ENCODE measurements at regions not wholly inside any gene's neighbourhood (a gene's known extent, or its start where the extent isn't known, plus 50 kb on each side); places are given as distances from the start of the nearest gene placed in this dataset.

- Mint-ChIP-seq H3K4me3 (ENCODE audit: unreplicated experiment) (no peak overlapping the region), H3K9me3 (ENCODE audit: unreplicated experiment) (peaks cover 7% of the 10 kb centered on the region), H3K27me3 (ENCODE audit: unreplicated experiment) (no peaks in the 10 kb centered on the region), H3K27ac (ENCODE audit: unreplicated experiment) (no peak overlapping the region), H3K36me3 (ENCODE audit: unreplicated experiment) (peaks cover 19% of the 10 kb centered on the region), H3K4me1 (ENCODE audit: low read depth, unreplicated experiment) (no peaks in the 10 kb centered on the region)
- no peak for DNase-seq
- no peak for TF ChIP-seq CTCF (IDR thresholded peaks at IDR 0.05; ENCODE audit: partially characterized antibody, unreplicated experiment)
These were observed 60.6 kb upstream of the SYK start for GRCh38 chr9:90741036-90741435.

- H3K27me3 Mint-ChIP-seq (ENCODE audit: unreplicated experiment), result no peaks in the 10 kb centered on the region
- H3K27ac Mint-ChIP-seq (ENCODE audit: unreplicated experiment), result no peak overlapping the region
- H3K9me3 Mint-ChIP-seq (ENCODE audit: unreplicated experiment), result peaks cover 4% of the 10 kb centered on the region
- peaks cover 19% of the 10 kb centered on the region for H3K36me3 Mint-ChIP-seq (ENCODE audit: unreplicated experiment)
- H3K4me1 Mint-ChIP-seq (ENCODE audit: low read depth, unreplicated experiment), result no peaks in the 10 kb centered on the region
- no peak for DNase-seq
- no peak overlapping the region for H3K4me3 Mint-ChIP-seq (ENCODE audit: unreplicated experiment)
- TF ChIP-seq CTCF (IDR thresholded peaks at IDR 0.05; ENCODE audit: partially characterized antibody, unreplicated experiment), result no peak
These were observed 63.9 kb upstream of the SYK start for GRCh38 chr9:90737742-90738141.

GRCh38 chr9:90735952-90736351 lies 65.7 kb upstream of the SYK start:
- Mint-ChIP-seq H3K27ac (ENCODE audit: unreplicated experiment) (no peak overlapping the region), H3K27me3 (ENCODE audit: unreplicated experiment) (no peaks in the 10 kb centered on the region), H3K4me3 (ENCODE audit: unreplicated experiment) (no peak overlapping the region), H3K4me1 (ENCODE audit: low read depth, unreplicated experiment) (no peaks in the 10 kb centered on the region), H3K36me3 (ENCODE audit: unreplicated experiment) (peaks cover 16% of the 10 kb centered on the region), H3K9me3 (ENCODE audit: unreplicated experiment) (peaks cover 4% of the 10 kb centered on the region)
- no peak for TF ChIP-seq CTCF (IDR thresholded peaks at IDR 0.05; ENCODE audit: partially characterized antibody, unreplicated experiment)
- no peak for DNase-seq

GRCh38 chr9:90734631-90735030 lies 67.0 kb upstream of the SYK start:
- Mint-ChIP-seq H3K4me1 (ENCODE audit: low read depth, unreplicated experiment) (no peaks in the 10 kb centered on the region), H3K4me3 (ENCODE audit: unreplicated experiment) (no peak overlapping the region), H3K36me3 (ENCODE audit: unreplicated experiment) (peaks cover 13% of the 10 kb centered on the region), H3K9me3 (ENCODE audit: unreplicated experiment) (peaks cover 4% of the 10 kb centered on the region), H3K27me3 (ENCODE audit: unreplicated experiment) (no peaks in the 10 kb centered on the region), H3K27ac (ENCODE audit: unreplicated experiment) (no peak overlapping the region)
- no peak for TF ChIP-seq CTCF (IDR thresholded peaks at IDR 0.05; ENCODE audit: partially characterized antibody, unreplicated experiment)
- DNase-seq, result no peak

- Mint-ChIP-seq H3K27me3 (ENCODE audit: unreplicated experiment) (no peaks in the 10 kb centered on the region), H3K27ac (ENCODE audit: unreplicated experiment) (no peak overlapping the region), H3K9me3 (ENCODE audit: unreplicated experiment) (no peaks in the 10 kb centered on the region), H3K36me3 (ENCODE audit: unreplicated experiment) (no peaks in the 10 kb centered on the region), H3K4me1 (ENCODE audit: low read depth, unreplicated experiment) (no peaks in the 10 kb centered on the region), H3K4me3 (ENCODE audit: unreplicated experiment) (no peak overlapping the region)
- DNase-seq, result no peak
- TF ChIP-seq CTCF (IDR thresholded peaks at IDR 0.05; ENCODE audit: partially characterized antibody, unreplicated experiment), result no peak
These were observed 72.3 kb upstream of the SYK start for GRCh38 chr9:90729351-90729750.

All from glutamatergic neuron (in vitro differentiated cells).